ENCODE measurements at regions not wholly inside any gene's neighbourhood (a gene's known extent, or its start where the extent isn't known, plus 50 kb on each side); places are given as distances from the start of the nearest gene placed in this dataset.
"Not testable (repeated sequence)": the region's sequence is repeated elsewhere in the genome, so short reads cannot be mapped to it uniquely, and the experiment has no call there.

- no peak for DNase-seq
These were observed 197.3 kb downstream of the MATN1 start for GRCh38 chr1:30525971-30526651.

DNA sequence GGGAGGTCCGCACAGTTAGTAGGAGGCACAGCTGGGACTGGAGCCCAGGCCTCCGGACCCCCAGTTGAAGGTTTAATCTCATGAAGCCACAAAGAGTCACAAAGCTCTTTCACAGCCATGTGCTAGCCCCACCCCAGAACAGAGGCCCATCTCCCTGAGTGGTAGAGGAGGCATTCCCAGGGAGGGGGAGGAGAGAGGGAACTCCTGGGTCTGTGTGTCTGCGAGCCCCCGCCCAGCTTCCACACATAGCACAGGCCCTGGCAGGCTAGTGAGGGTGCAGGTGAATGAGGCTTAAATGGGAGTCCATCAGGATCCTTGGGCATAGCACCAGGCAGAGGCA lies 197.8 kb downstream of the MATN1 start:
- no peak for DNase-seq

DNA sequence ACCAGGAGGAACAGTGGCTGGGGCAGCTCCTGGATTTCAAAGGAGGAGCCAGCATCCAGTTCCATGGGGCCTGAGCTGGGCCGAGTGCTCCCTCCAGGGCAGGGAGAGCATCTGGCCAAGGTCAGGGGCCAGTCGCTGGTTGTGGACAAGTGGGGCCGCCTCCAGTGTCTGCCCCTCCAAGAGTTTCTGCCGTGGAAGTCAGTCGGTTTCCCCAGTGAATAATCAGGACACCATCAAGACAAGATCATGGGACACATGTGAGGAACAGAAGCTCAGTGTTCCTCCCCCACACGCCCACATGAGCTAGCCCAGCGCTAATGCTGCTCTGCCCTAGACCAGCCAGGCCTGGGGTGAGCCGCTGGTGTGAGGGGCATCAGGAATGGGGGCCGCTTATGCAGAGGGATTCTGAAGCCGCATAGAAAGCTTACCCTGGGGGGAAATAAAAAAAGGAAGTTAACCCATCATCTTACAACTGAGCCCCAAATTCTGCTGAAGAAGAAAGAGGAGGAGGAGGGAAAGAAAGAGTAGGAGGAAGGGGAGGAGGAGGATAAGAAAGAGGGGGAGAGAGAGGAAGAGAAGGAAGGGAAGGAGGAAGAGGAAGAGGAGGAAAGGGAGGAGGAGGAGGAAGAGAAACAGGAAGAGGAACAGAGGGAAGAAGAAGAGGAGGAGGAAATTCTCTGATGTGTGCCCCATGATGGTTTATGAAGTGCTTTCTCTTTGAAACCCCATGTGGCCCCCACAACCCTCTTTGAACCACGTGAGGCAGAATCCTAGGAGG lies 198.4 kb downstream of the MATN1 start:
- DNase-seq: no peak

DNA sequence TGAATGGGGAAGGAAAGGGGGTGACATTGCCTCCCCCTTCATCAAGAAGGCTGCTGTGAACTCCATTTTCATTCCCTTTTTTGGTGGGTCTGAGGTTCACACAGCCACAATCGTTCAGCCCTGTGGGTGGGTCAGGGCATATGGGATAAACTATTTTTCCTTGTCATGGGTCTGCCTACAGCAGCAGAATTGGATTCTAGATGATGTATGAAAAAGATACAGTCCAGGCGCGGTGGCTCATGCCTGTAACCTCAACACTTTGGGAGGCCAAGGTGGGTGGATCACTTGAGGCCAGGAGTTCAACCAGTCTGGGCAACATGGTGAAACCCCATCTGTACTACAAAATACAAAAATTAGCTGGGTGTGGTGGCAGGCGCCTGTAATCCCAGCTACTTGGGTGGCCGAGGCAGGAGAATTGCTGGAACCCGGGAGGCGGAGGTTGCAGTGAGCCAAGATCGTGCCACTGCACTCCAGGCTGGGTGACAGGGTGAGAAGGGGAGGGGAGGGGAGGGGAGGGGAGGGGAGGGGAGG lies 199.3 kb downstream of the MATN1 start:
- DNase-seq: not testable (repeated sequence)

GRCh38 chr1:30523055-30524020 lies 200.0 kb downstream of the MATN1 start:
- no peak for DNase-seq

DNA sequence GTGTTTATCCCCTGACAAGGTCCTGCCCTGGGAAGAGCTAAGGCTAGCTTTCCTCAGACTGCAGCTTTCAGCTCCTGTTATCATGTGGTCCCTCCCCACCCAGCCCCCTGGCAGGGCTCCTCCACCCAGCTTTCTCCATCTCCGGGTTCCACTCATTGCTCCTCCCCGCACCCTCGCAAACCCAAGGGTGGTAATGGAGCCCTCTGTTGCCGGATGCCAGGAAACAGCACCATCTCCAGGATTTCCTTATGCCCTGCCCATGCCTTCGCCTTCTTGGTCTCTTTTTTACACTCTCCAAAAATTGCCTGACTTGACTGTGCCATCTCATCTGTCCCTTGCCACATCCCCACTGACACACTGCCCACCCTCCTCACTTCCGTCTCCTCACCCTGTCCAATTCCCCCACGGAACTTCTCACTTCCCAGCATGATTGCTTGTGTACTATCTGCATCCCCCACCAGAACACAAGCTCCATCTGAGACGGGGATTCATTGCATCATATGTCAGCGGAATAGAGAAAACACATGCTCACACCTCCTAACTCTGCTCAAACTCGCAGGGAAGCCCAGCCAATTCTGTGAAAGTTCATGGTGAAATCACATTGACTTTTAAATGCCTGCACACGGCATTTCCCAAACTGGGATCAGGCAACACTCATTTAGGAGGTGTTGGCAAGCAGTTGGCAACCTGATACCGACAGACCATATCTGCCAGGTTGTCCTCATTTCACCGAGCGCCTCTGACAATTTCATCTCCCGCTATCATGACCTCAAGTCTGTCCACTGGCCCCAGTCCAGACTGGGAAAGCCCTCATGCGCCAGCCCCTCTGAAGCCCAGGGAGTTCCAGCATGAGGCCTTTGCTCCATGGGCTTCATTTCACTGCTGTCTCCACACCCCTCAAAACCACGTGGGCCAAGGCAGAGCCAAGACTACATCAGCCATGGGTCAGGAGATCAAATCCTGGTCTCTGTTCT lies 201.1 kb downstream of the MATN1 start:
- DNase-seq: no peak

DNA sequence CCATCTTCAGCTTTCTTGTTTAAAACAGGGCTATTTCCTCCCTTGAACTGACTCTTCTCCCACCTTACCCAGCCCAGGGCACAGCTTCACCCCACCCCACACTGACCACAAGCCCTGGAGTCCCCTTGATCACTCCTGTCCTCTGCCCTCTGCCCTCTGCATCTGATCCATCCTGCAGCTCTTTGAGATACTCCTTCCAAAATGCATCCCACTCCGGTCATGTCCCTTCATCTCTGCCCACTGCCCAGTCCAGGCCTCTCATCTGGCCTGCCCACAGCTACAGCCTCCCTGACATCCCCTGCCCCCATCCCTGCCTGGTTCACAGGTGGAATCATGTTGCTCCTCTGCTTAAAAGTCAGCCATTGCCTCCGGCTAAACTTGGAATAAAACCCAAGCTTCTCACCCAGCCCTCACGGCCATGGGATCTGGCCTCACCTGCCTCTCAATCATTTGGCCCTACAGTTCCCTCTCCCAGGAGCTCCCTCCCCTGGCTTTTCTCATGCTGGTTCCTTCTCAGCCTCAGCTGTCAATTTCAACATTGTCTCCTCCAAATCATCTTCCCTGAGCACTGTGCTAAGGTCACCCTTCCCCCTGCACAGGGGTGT lies 202.0 kb downstream of the MATN1 start:
- DNase-seq: no peak

GRCh38 chr1:30520476-30520875 lies 202.9 kb downstream of the MATN1 start:
- no peak for DNase-seq

- DNase-seq: no peak
These were observed 204.1 kb downstream of the MATN1 start for GRCh38 chr1:30519201-30519763.

GRCh38 chr1:30518696-30519095 lies 204.7 kb downstream of the MATN1 start:
- no peak for DNase-seq

- DNase-seq: no peak
These were observed 205.2 kb downstream of the MATN1 start for GRCh38 chr1:30518186-30518585.

DNA sequence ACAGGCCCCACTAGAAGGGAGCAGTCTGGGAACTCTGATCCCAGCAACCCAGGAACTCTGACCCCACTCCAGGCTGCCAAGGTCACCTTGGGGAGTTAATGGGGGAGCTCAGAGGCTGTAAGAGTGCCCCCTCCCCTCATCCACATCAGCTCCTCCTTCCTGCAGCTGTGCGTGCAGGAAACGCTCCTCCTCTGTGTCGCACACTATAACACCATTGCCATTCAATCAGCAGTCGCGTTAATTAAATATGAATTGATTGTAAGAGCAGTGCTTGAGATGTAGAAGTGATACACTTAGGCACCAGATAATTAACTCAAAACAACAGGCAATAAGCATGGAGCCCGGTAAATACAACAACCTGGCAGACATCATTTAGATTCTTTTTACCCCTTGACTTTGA lies 205.7 kb downstream of the MATN1 start:
- DNase-seq: not testable (repeated sequence)

DNA sequence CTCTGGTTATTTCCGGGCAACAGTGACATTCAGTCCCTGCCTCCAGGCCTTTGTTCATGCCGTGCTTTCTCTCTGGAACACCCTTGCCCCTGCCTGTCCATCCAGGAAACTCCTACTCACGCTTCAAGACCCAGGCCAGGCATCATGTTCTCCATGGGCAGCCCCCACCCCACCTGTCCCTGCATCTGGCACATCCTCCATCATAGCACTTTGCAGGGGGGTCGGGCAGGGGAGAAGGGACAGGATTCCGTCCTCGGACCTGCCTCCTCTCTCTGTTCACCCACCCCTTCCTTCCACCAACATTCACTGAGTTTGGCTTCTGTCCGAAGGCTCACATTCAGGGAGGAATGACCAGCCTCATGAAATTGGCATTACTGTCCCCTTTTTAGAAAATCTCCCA lies 206.1 kb downstream of the MATN1 start:
- not testable (repeated sequence) for DNase-seq

GRCh38 chr1:30516485-30516858 lies 206.9 kb downstream of the MATN1 start:
- DNase-seq: no peak

GRCh38 chr1:30515755-30516484 lies 207.5 kb downstream of the MATN1 start:
- no peak for DNase-seq

GRCh38 chr1:30514945-30515344 lies 208.4 kb downstream of the MATN1 start:
- DNase-seq: no peak

DNA sequence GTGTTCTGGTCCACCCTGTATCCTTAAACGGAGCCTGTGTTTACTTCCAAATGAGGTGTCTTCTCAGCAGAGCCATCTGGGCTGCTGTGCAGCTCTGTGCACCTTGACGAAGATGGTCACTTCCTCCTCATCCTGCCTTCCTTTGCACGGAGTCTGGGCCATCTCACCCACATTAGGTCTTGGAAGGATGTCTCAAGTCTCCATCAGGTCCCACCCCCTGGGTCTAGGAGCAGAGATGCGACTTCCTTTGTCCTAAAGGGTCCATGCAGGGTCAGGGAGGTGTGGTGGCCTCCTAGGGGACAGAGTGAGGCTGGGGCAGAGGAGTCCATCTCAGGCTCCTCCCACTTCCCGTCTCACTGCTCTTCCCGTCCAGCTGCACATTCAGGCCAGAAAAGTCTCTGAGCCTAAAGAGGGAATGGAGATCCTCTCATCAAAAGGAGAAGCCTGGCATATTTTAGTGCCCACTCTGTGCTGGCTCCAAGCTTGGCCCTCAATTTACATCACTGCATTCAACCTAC lies 209.2 kb downstream of the MATN1 start:
- no peak for DNase-seq

DNA sequence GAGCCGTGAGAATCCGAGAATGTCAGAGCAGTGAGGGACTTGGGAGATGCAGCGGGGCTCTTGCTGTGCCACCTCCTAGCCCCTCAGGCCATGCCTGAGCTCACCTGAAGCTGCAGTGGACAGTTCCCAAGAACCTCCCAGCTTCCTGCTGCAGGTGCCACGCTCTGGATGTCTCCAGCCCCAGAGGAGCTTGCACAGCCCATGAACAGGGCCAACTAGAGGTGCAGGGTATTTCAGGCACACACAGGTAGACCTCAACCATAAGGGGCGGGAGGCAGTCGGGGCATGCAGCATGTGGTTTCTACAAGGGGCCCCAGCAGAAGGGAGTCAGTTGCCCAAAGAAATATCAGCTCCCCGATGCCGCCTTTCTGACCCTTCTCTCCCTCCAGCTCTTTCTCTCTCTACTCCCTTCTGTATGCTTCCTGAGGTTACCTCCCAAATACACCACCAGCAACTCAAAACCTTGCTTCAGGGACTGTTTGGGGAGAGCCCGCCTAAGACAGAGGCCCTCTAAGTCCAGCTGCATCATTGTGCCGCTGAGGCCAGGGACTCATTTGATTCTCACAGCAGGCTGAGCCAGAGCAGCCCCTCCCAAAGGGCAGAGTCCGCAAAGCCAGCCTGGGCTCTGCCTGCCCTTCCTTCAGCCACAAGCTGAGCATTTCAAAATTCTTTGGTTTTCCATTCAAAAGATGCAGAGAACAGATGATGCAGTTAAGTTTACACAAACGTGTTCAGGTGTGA lies 209.8 kb downstream of the MATN1 start:
- no peak for DNase-seq

GRCh38 chr1:30512914-30513265 lies 210.5 kb downstream of the MATN1 start:
- no peak for DNase-seq

Measured in COR-L47 (cell line).